Mesendoderm (in vitro differentiated cells): ENCODE measurements at regions not wholly inside any gene's neighbourhood (a gene's known extent, or its start where the extent isn't known, plus 50 kb on each side); places are given as distances from the start of the nearest gene placed in this dataset.
"Not testable (repeated sequence)": the region's sequence is repeated elsewhere in the genome, so short reads cannot be mapped to it uniquely, and the experiment has no call there.

Experiments
- DNase-seq: peaks from one replicate; pipeline ENCODE4 v3.0.0; 2013
- H2AK5ac ChIP-seq: 2 replicates; pipeline ENCODE4 v1.6.1; 2013; ENCODE audit warnings: low read length, inconsistent platforms
- H2BK120ac ChIP-seq: 2 replicates; pipeline ENCODE4 v1.6.1; 2013; ENCODE audit warnings: low read depth, mild to moderate bottlenecking, low read length, moderate library complexity, mixed read lengths
- H2BK15ac ChIP-seq: replicated peaks from 2 replicates; pipeline ENCODE4 v1.6.1; 2013; ENCODE audit warnings: low read depth, mild to moderate bottlenecking, moderate library complexity
- H2BK5ac ChIP-seq: 2 replicates; pipeline ENCODE4 v1.6.1; 2013; ENCODE audit warnings: low read length, inconsistent platforms
- H3K18ac ChIP-seq: 2 replicates; pipeline ENCODE4 v1.6.1; 2013; ENCODE audit warnings: mild to moderate bottlenecking, low read length, mixed read lengths
- H3K23ac ChIP-seq: one replicate; pipeline ENCODE4 v1.6.1; 2013; ENCODE audit warnings: low read length
- H3K27ac ChIP-seq: 2 replicates; pipeline ENCODE4 v1.5.1; 2013; ENCODE audit warnings: low read depth, mild to moderate bottlenecking, inconsistent platforms, low read length, moderate library complexity
- H3K27me3 ChIP-seq: 2 replicates; pipeline ENCODE4 v1.6.1; 2013; ENCODE audit warnings: low read length, control low read depth, mild to moderate bottlenecking, inconsistent platforms; ENCODE audit not compliant: insufficient read depth, poor library complexity
- H3K36me3 ChIP-seq: 2 replicates; pipeline ENCODE4 v1.6.1; 2013; ENCODE audit warnings: low read length, inconsistent platforms; ENCODE audit not compliant: control insufficient read depth, insufficient read depth
- H3K4ac ChIP-seq: one replicate; pipeline ENCODE4 v1.6.1; 2013; ENCODE audit warnings: low read depth, mild to moderate bottlenecking, low read length, moderate library complexity
- H3K4me1 ChIP-seq: 2 replicates; pipeline ENCODE4 v1.6.1; 2013; ENCODE audit warnings: low read depth, low read length, inconsistent platforms; ENCODE audit not compliant: control insufficient read depth
- H3K4me2 ChIP-seq: 2 replicates; pipeline ENCODE4 v1.6.1; 2013; ENCODE audit warnings: low read length
- H3K4me3 ChIP-seq: 2 replicates; pipeline ENCODE4 v1.5.1; 2013; ENCODE audit warnings: mild to moderate bottlenecking, low read length
- H3K56ac ChIP-seq: one replicate; pipeline ENCODE4 v1.6.1; 2013; ENCODE audit warnings: low read length
- H3K79me1 ChIP-seq: 2 replicates; pipeline ENCODE4 v1.6.1; 2013; ENCODE audit warnings: low read length, inconsistent platforms
- H3K79me2 ChIP-seq: 2 replicates; pipeline ENCODE4 v1.6.1; 2013; ENCODE audit warnings: mild to moderate bottlenecking, low read length; ENCODE audit not compliant: control insufficient read depth, insufficient read depth
- H3K9ac ChIP-seq: 2 replicates; pipeline ENCODE4 v1.6.1; 2013; ENCODE audit warnings: low read length, inconsistent platforms
- H4K5ac ChIP-seq: one replicate; pipeline ENCODE4 v1.6.1; 2013; ENCODE audit warnings: low read length
- H4K8ac ChIP-seq: one replicate; pipeline ENCODE4 v1.6.1; 2013; ENCODE audit warnings: low read depth, mild to moderate bottlenecking, control low read depth, low read length, moderate library complexity
- WGBS: extraction: QIAGEN DNeasy Blood & Tissue Kit; methylation state at CpG from one replicate; pipeline ENCODE4 v1.1.7; 2013; ENCODE audit warnings: low lambda C conversion rate, missing lambda C conversion rate; ENCODE audit not compliant: insufficient coverage; ENCODE audit errors: extremely low coverage; 5-methylcytosine and 5-hydroxymethylcytosine counted together

DNA sequence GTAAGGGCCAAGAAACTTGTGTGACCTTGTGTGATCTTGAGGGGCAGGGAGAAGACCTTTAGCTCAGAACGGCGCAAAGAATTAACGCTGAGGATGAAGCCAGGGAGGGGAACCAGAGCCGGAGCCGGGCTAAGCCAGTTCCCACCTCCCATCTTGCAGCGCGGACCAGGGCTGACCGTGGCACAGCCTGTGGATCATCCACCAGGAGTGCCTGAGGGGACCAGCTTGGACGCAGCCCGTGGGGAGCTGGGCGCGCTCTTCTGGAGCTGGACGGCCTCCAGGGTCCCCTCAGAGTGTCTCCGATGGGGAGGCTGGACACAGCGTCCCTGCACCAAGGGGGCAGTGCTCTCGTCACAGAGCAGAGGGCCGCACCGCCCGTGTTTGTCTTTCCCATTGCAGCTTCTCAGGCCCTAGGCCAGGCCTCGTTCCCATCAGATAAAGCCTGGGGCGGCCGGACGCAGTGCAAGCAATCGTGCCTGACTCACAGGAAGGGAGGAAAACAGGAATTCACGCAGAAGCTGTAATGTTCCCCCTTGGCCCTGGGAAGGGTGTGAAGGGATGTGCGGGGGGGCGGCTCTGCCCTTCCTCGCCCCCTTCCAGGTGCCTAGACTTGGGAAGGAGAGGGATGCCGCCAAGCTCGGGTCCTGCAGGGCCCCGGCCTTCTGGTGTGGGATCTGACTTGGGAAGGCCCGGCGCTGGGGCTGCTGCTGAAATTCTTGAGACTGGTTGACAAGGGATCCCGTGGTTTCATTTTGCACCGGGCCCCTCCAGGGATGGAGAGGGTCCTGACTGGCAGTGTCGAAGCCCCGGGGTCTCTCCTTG lies 144.9 kb downstream of the NPIPB11 start:
- not testable (repeated sequence) for H2BK5ac ChIP-seq, H3K4me2 ChIP-seq, H3K79me2 ChIP-seq, H3K9ac ChIP-seq, H3K27me3 ChIP-seq, H3K23ac ChIP-seq, H3K36me3 ChIP-seq, H4K5ac ChIP-seq, H4K8ac ChIP-seq, H3K4me1 ChIP-seq, H2BK120ac ChIP-seq, H3K79me1 ChIP-seq, H2BK15ac ChIP-seq, H3K27ac ChIP-seq, H2AK5ac ChIP-seq, H3K4me3 ChIP-seq, H3K4ac ChIP-seq, DNase-seq, H3K18ac ChIP-seq, H3K56ac ChIP-seq
- no CpG with 5 or more reads among the region's 37 CpGs for WGBS

DNA sequence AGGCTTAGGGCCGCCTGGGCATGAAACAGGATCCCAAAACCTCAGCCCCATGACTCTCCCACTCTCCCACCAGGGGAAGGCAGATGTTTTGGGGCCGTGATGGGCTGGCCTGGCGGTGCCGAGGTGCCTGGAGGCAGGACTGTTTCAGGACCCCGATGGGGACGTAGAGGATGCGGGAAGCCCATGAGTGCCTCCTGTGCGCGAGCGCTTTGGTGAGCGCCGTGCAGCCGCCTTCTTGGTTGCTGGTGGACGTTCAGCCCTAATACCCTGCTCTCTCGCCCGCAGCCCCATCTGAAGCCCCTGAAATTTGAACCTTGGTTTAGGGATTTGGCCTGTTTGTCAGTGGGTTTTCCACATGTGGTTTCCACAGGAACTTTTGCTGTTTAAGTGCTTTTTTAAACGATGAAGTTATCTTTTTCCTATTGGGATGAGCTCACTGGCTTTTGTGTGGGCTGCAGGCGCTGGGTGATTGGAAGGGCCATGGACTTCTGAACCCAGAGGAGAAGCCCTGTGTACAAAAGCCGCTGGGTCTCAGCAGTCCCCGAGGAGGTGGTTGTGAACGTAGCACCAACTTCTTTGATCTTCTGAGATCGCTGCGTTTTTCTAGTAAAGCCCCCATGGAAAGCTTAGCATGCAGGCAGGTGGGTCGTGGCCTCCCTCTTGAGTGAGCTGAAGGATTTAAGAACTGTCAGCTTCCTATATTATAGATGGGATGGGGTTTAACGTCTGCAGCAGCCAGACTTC lies 145.7 kb downstream of the NPIPB11 start:
- no CpG with 5 or more reads among the region's 25 CpGs for WGBS
- not testable (repeated sequence) for DNase-seq, H3K36me3 ChIP-seq, H3K27ac ChIP-seq, H3K23ac ChIP-seq, H3K4me1 ChIP-seq, H3K4me3 ChIP-seq, H3K27me3 ChIP-seq, H3K4me2 ChIP-seq, H2BK5ac ChIP-seq, H3K79me1 ChIP-seq, H3K56ac ChIP-seq, H3K9ac ChIP-seq, H4K5ac ChIP-seq, H4K8ac ChIP-seq, H2BK120ac ChIP-seq, H3K18ac ChIP-seq, H3K79me2 ChIP-seq, H2BK15ac ChIP-seq, H3K4ac ChIP-seq, H2AK5ac ChIP-seq

DNA sequence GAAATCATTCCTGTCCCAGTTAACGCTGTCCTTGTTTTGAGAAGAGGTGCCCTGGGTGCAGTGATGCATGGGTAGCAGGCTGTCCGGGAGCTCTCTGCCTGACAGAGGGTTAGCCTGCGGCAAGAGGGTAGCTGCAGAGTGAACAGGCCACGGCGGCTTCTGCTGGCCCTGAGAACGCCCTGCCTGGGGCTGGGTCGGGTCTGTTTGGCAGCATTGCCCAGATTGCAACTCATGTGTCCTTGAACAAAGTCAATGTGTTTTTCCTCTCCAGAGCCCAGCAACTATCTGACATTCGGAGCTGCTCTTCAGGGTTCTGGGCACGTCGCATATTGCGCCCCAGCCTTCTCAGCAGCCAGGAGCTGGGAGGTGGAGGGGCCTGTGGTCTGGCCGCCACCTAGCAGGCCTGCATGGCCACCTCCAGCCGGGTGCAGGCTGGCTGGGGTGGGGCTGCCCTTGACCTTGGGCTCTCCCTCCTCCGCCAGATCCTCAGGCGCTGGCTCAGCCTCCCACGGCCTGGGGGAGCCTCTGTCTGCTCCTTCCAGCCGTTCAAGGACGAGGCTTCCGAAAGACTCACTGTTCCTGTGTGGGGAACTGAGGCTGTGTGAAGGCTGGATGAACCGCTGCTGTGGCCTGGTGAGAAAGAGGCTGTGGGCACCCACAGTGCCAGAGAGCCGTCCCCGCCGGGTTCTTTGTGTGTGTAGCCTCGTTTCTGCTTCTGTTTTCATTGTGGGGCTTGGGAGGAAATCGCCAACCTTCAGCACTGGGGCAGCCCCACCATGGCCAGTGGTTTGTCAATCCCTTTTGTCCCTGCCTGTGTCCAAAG lies 146.7 kb downstream of the NPIPB11 start:
- not testable (repeated sequence) for H2AK5ac ChIP-seq, H2BK15ac ChIP-seq, H3K4ac ChIP-seq, H3K4me2 ChIP-seq, H3K79me1 ChIP-seq, H3K23ac ChIP-seq, H3K4me1 ChIP-seq, H3K56ac ChIP-seq, H2BK120ac ChIP-seq, H3K36me3 ChIP-seq, H3K18ac ChIP-seq, H3K9ac ChIP-seq, H2BK5ac ChIP-seq, H3K27me3 ChIP-seq, H3K4me3 ChIP-seq, H4K5ac ChIP-seq, H4K8ac ChIP-seq, H3K79me2 ChIP-seq, DNase-seq, H3K27ac ChIP-seq
- no CpG with 5 or more reads among the region's 25 CpGs for WGBS

DNA sequence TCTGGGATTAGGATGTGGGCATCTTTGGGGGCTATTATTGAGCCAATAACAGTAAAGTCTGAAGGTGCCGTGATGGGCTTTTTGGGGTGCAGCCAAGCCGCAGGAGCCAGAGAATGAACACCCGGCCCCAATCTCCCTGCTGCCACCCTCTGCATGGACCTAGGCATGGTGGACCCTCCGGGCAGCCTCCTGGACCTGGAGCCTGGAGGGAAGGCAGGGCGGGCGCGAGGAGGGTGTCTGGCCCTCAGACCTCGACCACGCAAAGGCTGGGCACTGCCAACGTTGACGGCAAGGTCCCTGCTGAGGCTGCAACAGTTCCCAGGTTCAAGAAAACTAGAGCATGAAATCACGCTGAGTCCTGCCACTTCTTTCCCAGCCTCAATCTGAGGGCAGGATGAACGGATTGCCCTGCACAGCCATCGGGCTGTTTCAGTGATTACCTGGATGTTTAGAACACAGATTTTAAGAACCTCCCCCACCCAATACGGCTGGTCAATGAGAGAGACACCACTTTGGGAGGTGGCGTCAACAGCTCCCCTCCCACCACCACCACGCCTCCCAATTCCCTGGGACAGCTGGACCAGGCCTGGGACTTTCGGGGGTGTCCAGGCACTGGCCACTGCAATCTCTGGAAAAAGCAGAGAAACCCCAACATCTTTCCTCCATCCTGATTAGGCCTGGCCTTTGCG lies 147.4 kb downstream of the NPIPB11 start:
- H3K4me1 ChIP-seq, H3K79me1 ChIP-seq, H2BK120ac ChIP-seq, H3K56ac ChIP-seq, H2BK5ac ChIP-seq, H3K4me2 ChIP-seq, H3K23ac ChIP-seq, H2BK15ac ChIP-seq, H2AK5ac ChIP-seq, H3K79me2 ChIP-seq, H4K5ac ChIP-seq, H4K8ac ChIP-seq, H3K36me3 ChIP-seq, H3K4me3 ChIP-seq, H3K18ac ChIP-seq, H3K27me3 ChIP-seq, DNase-seq, H3K4ac ChIP-seq, H3K27ac ChIP-seq, H3K9ac ChIP-seq: not testable (repeated sequence)
- no CpG with 5 or more reads among the region's 19 CpGs for WGBS

DNA sequence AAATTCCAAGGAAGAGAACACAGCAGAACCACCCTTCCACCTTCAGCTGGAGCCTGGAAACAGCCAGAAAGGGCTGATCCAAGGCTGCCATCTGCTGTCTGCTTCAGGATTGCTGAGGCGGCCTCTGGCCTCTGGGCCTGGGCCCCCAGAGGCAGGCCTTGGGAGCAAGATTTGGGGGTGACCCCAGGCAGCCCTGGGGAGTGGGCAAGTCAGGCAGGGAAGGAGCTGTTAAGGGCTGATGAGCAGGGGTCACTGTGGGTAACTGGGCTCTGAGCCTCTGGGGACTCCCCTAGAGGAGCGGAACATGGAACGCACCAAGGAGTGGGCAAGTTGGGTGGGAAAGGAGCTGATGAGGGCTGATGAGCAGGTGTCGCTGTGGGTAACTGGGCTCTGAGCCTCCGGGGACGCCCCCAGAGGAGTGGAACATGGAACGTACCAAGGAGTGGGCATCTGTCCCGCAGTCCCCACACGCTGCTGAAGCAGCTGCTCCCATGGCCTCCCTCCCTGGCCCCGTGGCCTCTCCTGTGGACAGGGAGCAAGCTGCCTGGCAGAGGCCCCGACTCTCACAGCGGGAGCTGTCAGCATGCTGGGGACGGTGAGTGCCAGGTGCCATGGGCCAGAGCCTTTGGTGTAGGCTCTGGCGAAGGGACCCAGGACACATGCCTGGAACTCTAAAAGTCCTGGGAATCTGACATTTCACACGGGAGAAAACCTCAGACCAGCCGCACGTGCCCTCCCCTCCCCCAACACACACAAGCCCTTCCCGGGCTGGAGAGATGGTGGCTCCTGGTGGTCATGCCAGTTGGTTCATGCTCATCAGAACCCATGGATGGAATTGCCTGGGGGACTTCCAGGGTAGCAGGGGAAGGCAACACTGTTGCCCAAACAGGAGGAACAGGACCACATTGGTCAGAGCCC lies 148.8 kb downstream of the NPIPB11 start:
- not testable (repeated sequence) for H3K4me2 ChIP-seq, H3K4ac ChIP-seq, H4K8ac ChIP-seq, H3K27ac ChIP-seq, H3K18ac ChIP-seq, H3K9ac ChIP-seq, H3K56ac ChIP-seq, DNase-seq, H2BK15ac ChIP-seq, H3K4me1 ChIP-seq, H3K79me2 ChIP-seq, H3K79me1 ChIP-seq, H3K36me3 ChIP-seq, H2AK5ac ChIP-seq, H3K27me3 ChIP-seq, H2BK120ac ChIP-seq, H4K5ac ChIP-seq, H3K23ac ChIP-seq, H2BK5ac ChIP-seq, H3K4me3 ChIP-seq
- no CpG with 5 or more reads among the region's 18 CpGs for WGBS
